Activated effector memory CD4-positive, alpha-beta T cell treated with anti-CD3 and anti-CD28 coated beads, Interleukin-2, amount 50 U/mL, for 16 hours (primary cell): ENCODE measurements at regions not wholly inside any gene's neighbourhood (a gene's known extent, or its start where the extent isn't known, plus 50 kb on each side); places are given as distances from the start of the nearest gene placed in this dataset.
"Not testable (repeated sequence)": the region's sequence is repeated elsewhere in the genome, so short reads cannot be mapped to it uniquely, and the experiment has no call there.

Experiments used
- DNase-seq: peaks from one replicate; pipeline ENCODE4 v3.0.0-alpha.2; 2020

DNA sequence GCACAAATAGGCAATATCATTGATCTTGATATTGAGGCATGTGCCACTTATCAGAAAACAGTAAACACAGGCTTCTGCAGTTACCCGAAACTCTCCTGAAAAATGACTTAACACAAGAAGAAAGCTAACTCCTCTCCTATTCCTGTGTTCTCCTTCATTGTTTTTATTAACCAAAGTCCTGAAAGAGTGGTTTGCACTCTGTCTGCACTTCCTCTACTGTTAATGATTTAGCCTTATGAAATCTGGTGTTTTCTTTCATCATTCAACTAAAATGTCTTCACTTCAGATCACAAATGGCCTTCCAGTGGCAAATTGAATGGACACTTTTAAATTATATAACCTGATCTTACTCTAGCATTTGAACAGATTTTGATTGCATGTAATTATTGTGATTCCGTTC, 630.6 kb upstream of the PHF14 start:
- DNase-seq, result no peak

DNA sequence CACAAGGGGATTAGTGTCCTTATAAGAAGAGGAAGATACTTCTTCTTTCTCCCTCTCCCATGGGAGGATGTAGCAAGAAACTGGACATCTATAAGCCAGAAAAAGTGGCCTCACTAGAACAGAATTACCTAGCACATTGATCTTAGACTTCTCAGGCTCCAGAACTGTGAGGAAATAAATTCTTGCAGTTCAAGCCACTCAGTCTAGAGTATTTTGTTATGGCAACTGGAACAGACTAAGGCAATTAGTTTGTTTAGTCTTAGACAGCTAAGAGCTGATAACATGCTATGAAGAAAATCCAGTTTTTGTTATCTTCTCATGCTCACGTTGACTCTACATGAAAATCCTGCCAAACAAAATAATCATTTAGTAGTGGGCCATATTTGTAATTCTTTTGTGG, 627.6 kb upstream of the PHF14 start:
- DNase-seq, result no peak

DNA sequence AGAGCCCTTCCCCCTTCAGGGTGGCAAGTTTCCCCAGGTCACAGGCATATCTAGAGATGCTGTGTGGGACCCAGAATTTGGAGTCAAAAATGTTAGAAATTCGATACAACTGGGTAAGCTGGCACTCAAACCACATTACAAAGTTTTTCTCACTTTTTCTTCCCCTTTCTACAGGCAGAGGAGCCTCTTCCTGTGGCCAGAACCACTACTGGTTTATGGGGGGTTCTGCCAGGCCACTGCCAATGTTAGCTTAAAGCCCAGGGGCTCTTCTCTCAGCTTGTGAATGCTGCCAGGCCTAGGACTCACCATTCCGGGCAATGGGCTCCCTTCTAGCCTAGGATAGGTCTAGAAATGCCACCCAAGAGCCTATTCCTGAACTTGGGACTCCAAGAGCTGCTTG, 617.9 kb upstream of the PHF14 start:
- no peak for DNase-seq

DNA sequence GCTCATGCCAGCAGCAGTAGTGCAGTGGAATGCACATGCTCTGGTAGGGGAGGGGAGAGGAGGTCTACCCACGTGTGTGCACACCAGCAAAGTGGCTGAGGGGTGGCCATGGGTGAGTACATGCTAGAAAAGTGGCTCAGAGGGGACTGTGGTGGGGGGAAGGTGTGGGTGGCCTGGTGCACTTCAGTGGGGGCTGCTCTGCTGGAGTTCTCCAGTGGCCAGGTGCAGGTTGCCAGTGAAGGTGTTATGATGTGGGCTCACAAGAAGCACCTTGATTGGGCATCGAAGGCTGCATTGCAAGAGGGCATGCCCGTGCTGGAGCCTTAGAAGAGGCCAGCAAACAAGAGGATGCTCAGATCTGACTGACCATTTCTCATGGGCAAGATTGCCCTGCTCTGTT, 613.6 kb upstream of the PHF14 start:
- DNase-seq, result no peak

DNA sequence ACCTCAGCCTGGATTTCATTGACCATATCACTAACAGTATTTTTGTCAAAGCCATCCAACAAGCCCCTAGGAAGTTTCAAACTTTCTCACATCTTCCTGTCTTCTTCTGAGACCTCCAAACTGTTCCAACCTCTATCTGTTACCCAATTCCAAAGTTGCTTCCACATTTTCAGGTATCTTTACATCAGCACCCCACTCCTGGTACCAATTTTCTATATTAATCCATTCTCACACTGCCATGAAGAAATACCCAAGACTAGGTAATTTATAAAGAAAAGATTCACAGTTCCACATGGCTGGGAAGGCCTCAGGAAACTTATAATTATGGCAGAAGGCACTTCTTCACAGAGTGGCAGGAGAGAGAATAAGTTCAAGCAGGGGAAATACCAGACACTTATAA, 571.9 kb upstream of the PHF14 start:
- DNase-seq, result no peak

DNA sequence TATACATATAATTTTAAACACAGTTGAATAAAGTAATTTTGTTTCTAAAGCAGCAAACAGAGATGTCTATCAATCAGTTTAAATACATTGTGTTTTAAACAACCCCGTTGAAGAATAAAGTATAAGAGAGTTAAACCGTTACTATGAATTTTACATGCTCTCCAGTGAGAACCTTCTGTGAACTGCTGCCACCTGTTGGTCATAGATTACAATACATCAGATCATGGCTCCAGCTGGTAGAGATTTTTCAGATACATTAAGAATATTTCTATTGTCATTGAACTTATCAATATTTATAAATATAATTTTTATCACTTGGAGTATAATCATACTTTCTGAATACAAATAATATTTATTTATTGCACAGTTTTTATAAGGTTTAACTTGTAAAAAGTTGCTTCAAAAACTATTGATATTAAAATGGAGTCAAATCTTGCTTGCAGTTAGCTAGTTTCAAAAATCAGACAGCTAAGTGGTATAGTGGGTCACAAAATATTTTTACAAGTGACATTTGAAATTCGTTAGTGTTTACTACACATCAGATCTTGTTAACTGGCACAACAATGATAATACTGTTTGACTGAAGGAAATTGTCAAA, 561.2 kb upstream of the PHF14 start:
- DNase-seq, result no peak

DNA sequence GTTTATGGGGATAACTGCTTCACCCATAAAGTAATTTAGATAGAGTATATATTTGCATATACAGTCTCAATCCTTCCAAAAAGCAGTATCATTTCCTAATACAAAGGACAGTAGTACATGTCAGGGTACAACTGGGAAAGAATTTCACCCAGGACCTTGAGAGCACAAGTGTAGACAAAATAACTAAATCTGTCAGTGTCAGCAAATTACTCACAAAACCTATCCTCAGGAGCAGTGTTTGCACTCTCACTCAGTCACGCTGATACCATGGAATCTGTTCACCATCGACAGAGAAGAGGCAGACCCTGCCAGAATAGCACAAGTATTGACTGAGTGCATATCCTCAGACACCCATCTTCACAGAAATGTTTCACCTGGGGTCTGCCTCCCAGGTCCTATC, 554.7 kb upstream of the PHF14 start:
- DNase-seq, result no peak

DNA sequence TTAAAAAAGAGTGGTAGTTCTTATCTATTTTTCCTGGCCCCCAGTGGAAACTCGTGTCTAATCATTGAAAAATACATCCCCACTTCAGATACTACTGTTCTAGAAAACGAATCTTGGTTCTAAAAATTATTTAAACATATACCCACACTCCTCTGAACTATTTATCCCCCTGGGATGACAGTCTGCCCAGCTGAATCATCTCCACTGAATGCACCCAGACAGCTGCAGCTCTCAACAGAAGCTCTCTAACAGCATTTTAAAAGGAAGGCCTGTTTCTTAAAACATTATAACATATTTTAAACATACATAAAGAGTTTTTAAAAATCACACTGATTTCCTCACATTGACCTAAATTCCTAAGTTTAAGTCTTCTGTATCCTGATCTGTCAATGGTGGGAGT, 544.6 kb upstream of the PHF14 start:
- DNase-seq, result no peak

DNA sequence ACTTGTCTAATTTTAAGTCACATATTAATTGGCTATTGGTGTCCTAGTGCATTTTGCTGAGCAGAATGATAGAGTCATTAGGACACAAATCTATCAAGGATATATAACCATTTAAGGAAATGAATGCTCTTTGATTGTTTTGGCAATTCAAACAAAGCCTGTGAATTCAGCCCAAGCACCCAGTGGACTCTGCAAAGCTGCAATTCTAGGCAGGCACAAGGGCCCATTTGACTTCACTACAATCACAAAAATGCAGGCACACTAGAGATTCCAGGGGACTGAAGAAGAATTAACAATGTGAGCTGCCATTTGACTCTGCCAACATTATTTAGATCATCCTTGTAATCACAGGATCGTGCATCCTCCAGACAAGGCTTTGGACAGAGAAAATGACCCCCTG, 544.2 kb upstream of the PHF14 start:
- no peak for DNase-seq

DNA sequence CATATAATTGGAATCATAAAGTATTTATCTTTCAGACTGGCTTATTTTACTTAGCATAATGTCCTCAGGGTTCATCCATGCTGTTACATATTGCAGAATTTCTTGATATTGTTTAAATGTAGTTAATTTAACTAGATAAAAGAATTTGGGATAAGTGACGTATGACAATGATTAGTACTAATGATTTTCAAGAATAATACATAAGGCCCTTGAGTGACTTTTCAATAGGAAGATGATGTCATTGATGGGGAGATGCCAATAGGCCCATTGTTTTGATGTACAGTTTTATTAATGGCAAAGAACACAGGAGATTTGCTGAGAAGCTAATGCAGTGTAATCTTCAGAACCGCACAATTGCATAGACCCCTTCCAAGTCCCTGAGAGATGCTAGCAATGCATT, 537.4 kb upstream of the PHF14 start:
- no peak for DNase-seq

DNA sequence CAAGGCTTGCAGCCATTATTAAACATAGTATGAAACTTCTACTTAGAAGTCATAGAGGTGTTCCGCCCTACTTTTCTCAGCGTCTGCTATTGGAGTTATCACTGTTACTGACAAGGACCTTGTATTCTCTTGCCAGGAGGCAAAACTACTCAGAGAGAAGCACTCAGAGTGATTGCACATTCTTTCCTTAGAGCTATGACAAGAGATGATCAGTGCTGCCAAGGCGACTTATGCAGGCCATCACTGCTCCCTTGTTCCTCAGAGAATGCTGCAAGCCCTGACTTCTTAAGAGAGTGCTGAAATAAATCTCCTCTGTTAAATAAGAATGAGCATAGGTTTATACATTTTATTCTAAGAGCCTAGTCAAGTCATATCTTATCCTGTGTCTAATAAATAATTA, 534.6 kb upstream of the PHF14 start:
- DNase-seq, result no peak

DNA sequence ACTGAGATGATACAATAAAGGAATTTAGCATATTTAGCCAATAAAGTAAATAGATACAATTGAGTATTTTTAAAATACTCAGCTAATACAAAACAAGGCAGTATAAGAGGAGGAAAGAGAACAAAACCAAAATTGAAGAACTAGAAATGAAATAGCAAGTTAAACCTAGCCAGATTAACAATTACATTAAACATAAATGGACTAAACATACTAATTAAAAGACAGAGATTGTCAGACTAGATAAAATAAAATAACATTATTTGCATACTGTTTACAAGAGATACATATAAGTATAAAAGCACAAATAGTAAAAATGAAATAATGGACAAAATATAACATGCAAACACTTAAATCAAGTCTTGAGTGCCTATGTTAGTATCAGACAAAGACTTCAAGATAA, 517.7 kb upstream of the PHF14 start:
- DNase-seq, result no peak

DNA sequence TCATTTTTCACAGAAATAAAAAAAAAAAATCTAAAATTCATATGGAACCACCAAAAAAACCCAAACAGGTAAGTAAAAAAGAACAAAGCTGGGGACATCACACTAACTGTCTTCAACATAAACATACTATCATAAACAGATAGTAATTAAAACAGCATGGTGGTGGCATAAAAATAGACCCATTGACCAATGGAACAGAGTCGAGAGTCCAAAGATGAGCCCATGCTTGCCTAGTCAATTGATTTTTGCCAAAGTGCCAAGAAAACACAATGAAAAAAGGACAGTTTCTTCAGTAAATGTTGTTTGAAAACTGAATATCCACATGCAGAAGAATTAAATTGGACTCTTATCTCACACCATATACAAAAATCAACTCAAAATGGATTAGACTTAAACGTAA, 513.2 kb upstream of the PHF14 start:
- DNase-seq, result no peak

DNA sequence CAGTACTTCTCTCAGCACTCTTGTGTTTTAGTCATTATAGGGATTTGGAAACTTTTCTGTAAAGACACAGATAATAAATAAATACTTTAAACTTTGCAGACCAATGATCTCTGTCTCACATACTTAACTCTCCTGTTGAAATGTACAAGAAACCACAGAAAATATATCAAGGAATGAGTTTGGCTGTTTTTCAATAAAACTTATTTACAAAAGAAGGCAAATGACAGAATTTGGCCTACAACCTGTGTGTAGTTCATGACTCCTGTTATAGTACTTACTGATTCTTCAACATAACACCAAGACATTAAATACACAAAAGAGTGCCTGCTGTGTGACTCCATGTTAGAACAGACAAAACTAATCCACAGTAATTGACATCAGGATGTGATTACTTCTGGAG, 510.0 kb upstream of the PHF14 start:
- no peak for DNase-seq

DNA sequence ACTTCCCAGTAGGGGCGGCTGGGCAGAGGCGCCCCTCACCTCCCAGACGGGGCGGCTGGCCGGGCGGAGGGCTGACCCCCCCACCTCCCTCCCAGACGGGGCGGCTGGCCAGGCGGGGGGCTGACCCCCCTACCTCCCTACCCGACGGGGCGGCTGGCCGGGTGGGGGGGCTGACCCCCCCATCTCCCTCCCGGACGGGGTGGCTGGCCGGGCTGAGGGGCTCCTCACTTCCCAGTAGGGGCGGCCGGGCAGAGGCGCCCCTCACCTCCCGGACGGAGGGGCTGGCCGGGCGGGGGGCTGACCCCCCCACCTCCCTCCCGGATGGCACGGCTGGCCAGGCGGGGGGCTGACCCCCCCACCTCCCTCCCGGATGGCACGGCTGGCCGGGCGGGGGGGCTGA, 508.1 kb upstream of the PHF14 start:
- not testable (repeated sequence) for DNase-seq

DNA sequence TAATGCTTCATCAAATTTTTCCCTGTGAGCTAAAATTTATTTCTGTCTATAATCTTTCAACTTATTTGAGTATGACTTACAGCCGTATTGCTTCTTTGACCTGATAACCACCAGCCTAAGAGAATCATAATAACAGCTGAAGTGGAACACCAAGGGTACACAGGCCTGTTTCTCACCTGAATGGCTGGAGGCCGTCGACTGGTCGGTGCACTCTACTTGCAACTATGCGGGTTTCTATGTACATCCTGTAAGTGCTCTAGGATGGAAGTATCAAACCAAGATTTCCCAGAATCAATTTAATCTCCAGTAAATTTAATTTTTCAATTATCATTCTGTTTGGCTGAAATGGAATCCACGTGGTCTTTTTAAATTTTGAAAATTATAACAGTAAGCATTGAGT, 504.8 kb upstream of the PHF14 start:
- no peak for DNase-seq

DNA sequence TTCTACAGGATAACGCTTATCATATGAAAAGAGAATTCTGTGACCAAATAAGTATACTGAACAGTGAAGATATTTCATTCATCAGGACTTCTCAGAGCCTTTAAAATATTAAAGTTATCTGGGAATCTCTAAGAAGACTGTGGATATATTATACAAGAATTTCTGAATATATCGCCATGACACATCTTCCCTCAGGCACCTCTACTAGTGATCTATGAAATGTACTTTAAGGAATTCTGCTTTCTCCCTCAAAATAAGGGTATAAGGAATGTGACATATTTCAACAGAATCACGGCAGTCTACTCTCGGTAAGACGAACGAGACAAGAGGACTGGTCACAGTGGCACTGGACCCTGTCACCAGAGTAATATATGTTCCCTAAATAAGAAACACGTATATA, 504.2 kb upstream of the PHF14 start:
- DNase-seq, result no peak

DNA sequence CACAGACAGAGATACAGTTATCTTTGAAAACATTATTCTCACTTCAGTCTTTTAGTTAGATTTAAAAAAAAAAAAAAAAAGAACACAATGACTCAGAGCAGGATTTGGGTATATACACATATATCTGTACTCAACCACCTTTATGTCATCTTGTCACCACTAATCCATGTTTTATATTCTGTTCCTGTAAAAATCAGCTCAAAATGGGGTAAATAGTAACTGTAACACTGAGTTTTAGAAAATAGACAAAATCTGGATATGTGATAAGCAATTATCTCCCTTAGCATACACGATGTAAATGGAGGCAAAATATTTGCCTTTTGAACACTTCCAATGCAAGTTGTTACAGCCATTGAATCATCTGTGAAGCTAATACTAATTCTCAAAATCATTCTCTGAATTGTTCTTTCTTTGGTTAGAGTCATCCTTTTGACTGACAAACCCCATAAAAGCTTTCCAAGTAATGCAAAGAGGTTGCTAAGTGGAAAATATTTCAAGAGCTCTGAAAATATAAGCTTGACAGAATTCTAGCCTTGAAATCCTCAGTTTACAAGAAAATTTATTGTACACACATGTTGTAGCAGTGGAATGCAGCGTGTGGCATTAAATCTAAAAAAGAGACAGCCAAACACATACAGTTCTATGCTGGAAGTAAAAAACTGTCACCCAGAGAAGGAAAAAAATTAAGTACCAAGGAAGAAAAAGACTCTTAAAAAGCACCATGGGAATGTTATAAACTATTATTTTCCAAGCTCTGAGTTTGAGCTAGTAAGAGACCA, 502.2 kb upstream of the PHF14 start:
- no peak for DNase-seq

DNA sequence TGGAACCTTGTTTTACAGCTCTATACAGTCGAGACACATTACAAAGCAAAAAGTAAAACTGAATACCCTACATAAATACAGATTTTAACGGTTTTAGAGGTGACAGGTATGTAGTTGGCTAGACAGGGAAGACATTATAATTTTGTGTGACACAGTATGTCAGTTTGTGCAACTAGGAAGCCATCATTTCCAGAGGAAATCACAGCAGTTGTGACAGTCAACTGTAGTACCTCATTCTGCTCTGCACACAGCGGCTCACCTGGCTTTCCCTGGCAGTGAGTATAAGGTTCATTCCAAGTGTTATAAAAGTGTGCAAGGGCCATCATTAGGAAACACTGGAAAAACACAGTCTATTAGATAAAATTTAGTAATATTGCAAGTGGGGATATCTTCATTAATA, 501.6 kb upstream of the PHF14 start:
- DNase-seq, result no peak

DNA sequence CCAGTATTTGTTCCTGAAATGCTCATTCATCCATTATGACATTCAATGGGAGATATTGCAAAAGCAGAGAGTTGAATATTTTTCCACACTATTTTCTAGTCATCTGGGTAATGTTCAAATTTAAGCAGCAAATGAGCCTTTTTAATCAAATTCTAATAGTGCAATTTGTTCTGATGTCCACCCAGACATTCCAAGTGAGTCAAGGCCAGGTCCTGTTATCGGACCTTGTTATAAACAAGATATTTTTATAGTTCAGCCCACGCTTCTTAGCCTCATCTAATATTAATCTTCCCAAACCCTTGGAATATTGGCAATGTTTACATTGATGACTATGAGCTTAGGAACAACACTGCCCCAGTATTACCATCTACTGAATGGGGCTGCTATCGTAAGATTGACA, 500.1 kb upstream of the PHF14 start:
- no peak for DNase-seq

DNA sequence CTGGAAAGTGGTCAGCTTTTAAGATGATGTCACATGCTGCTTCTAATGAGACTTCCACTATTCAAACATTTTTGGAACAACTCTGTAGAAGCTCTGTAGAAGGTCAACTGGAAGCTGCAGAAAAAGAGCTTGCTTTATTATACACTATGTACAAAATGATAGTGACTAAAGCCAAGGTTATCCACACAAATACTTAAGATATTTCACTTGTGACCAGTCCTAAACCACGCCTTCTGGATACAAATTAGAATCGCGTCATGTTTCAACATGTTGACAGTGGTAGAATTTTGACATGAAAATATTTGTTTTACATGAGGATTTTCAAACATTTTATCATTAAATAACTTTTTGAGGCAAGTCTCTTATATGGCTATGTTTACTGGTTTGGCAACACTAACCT, 499.6 kb upstream of the PHF14 start:
- no peak for DNase-seq

DNA sequence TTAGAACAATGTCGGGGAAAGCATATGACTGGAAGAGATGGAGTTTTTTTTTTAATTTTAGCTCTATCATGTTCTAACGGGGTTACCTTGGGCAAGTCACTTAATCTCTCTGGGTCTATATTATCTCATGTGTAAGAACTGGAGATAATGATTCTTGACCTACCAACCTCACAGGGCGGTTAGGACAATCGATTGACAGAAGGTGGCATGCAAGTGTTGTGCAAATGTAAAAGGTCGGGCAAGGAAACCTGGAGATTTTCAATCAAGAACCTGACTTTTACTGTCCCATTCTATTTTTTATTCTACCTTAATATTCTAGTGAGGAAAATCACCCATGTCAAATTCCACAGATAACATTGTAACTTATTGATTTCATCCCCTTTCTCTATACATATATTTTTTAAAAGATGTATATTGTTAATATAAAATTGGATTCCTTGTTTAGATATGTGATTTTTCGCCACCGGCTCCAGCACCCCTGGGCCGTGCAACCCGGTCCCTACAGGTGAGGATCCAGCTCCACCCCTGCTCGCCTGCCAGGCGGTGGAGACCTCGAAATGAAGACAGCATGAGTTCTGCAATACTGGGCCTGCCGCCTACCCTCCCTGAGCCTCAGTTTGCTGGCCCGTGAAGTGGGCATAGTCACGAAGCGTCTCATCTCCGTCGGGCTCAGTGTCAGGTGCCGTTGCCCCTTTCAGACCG, 497.6 kb upstream of the PHF14 start:
- no peak for DNase-seq

DNA sequence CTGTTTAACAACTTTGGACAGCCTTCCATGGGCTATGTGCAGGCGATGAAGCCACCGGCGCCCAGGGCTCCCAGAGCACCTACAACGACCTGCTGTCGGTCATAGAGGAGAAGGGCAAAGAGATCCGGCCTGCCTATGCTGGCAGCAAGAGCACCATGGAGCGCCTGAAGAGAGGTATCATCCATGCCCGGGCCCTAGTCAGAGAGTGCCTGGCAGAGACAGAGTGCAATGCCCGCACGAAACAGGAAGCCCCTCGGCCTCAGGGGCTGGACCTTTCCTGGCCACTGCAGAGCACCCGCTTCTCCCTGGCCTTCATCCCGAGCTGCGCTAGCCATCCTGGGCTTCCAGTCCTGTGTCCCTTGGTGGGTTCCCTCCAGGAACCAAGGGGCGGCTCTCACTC, 497.0 kb upstream of the PHF14 start:
- DNase-seq, result no peak

DNA sequence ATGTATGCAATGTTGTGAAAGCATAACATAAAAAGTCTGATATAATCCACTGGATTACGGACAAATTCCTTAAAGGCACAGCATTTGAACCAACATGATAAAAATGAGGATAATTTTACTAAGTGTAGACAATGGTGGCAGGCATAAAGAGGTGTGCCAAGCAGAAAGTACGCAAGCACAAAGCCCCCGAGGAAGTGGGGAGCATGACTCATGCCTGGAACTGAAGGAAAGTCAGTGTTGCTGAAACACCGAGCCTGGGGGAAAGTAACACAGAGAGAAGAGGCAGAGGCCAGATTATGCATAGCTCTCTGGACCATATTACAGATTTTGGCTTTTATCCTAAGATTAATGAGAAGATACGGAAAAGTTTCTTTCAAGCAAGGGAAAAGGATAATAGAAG, 490.0 kb upstream of the PHF14 start:
- no peak for DNase-seq

DNA sequence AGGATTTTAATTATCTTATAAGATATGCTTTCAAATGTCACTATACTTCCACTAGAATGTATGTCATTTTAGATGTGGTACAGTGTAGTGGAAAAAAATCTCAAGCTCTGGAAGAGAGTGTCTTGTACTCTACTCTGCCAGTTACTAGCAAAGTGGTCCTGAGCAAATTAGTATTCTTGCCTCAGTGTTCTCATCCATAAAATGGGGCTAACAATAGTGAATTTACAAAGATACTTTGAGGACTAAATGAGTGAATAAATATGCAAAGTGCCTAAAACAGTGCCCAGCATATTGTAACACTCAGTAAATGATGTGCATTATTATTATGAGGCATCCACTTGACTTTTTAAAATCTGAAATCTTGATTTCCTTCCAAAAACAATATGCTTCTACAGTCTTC, 488.9 kb upstream of the PHF14 start:
- no peak for DNase-seq
